ENCODE measurements at regions not wholly inside any gene's neighbourhood (a gene's known extent, or its start where the extent isn't known, plus 50 kb on each side); places are given as distances from the start of the nearest gene placed in this dataset.

- DNase-seq (ENCODE audit: insufficient read length, low spot score) (no peak), FAIRE-seq (no peak)
- TF ChIP-seq POLR2A (IDR thresholded peaks at IDR 0.05; ENCODE audit: low read depth, low read length), result no peak
- no peak for TF ChIP-seq SPI1 (IDR thresholded peaks at IDR 0.05; ENCODE audit: low read depth, low read length)
- TF ChIP-seq TAF1 (IDR thresholded peaks at IDR 0.05; ENCODE audit: low read depth, low read length), result no peak
- TF ChIP-seq POU2F2 (IDR thresholded peaks at IDR 0.05; ENCODE audit: low read depth, low read length), result no peak
- no peak for TF ChIP-seq PAX5 (IDR thresholded peaks at IDR 0.05; ENCODE audit: insufficient read depth, low read length, severe bottlenecking)
- no peak for TF ChIP-seq POLR2AphosphoS5 (IDR thresholded peaks at IDR 0.05; ENCODE audit: low read depth, low read length)
Observed at GRCh38 chr20:6831461-6831860, 64.0 kb downstream of the BMP2 start.

GRCh38 chr20:6832811-6833210, 65.3 kb downstream of the BMP2 start:
- DNase-seq (ENCODE audit: insufficient read length, low spot score), result no peak
- no peak for FAIRE-seq
- no peak for TF ChIP-seq POLR2A (IDR thresholded peaks at IDR 0.05; ENCODE audit: low read depth, low read length)
- no peak for TF ChIP-seq POLR2AphosphoS5 (IDR thresholded peaks at IDR 0.05; ENCODE audit: low read depth, low read length)

GRCh38 chr20:6835609-6836008, 68.1 kb downstream of the BMP2 start:
- no peak for FAIRE-seq
- TF ChIP-seq POU2F2 (IDR thresholded peaks at IDR 0.05; ENCODE audit: low read depth, low read length) (no peak), PAX5 (IDR thresholded peaks at IDR 0.05; ENCODE audit: insufficient read depth, low read length, severe bottlenecking) (no peak), POLR2AphosphoS5 (IDR thresholded peaks at IDR 0.05; ENCODE audit: low read depth, low read length) (no peak), SPI1 (IDR thresholded peaks at IDR 0.05; ENCODE audit: low read depth, low read length) (no peak), POLR2A (IDR thresholded peaks at IDR 0.05; ENCODE audit: low read depth, low read length) (no peak), TAF1 (IDR thresholded peaks at IDR 0.05; ENCODE audit: low read depth, low read length) (no peak)
- no peak for DNase-seq (ENCODE audit: insufficient read length, low spot score)

GRCh38 chr20:6836821-6837374, 69.4 kb downstream of the BMP2 start:
- TF ChIP-seq SPI1 (IDR thresholded peaks at IDR 0.05; ENCODE audit: low read depth, low read length), result no peak
- no peak for TF ChIP-seq PAX5 (IDR thresholded peaks at IDR 0.05; ENCODE audit: insufficient read depth, low read length, severe bottlenecking)
- no peak for TF ChIP-seq TAF1 (IDR thresholded peaks at IDR 0.05; ENCODE audit: low read depth, low read length)
- no peak for TF ChIP-seq POU2F2 (IDR thresholded peaks at IDR 0.05; ENCODE audit: low read depth, low read length)
- no peak for TF ChIP-seq POLR2AphosphoS5 (IDR thresholded peaks at IDR 0.05; ENCODE audit: low read depth, low read length)
- no peak for TF ChIP-seq POLR2A (IDR thresholded peaks at IDR 0.05; ENCODE audit: low read depth, low read length)
- FAIRE-seq (no peak), DNase-seq (ENCODE audit: insufficient read length, low spot score) (no peak)

- FAIRE-seq, result no peak
- TF ChIP-seq POLR2A (IDR thresholded peaks at IDR 0.05; ENCODE audit: low read depth, low read length), result no peak
- no peak for TF ChIP-seq TAF1 (IDR thresholded peaks at IDR 0.05; ENCODE audit: low read depth, low read length)
- no peak for TF ChIP-seq POLR2AphosphoS5 (IDR thresholded peaks at IDR 0.05; ENCODE audit: low read depth, low read length)
- no peak for TF ChIP-seq SPI1 (IDR thresholded peaks at IDR 0.05; ENCODE audit: low read depth, low read length)
- TF ChIP-seq PAX5 (IDR thresholded peaks at IDR 0.05; ENCODE audit: insufficient read depth, low read length, severe bottlenecking), result no peak
- no peak for TF ChIP-seq POU2F2 (IDR thresholded peaks at IDR 0.05; ENCODE audit: low read depth, low read length)
Observed at GRCh38 chr20:6837730-6838129, 70.2 kb downstream of the BMP2 start.

GRCh38 chr20:6838181-6838826, 70.8 kb downstream of the BMP2 start:
- FAIRE-seq (no peak), DNase-seq (ENCODE audit: insufficient read length, low spot score) (no peak)
- no peak for TF ChIP-seq POLR2A (IDR thresholded peaks at IDR 0.05; ENCODE audit: low read depth, low read length)
- no peak for TF ChIP-seq TAF1 (IDR thresholded peaks at IDR 0.05; ENCODE audit: low read depth, low read length)
- TF ChIP-seq PAX5 (IDR thresholded peaks at IDR 0.05; ENCODE audit: insufficient read depth, low read length, severe bottlenecking), result no peak
- no peak for TF ChIP-seq POU2F2 (IDR thresholded peaks at IDR 0.05; ENCODE audit: low read depth, low read length)
- TF ChIP-seq SPI1 (IDR thresholded peaks at IDR 0.05; ENCODE audit: low read depth, low read length), result no peak
- TF ChIP-seq POLR2AphosphoS5 (IDR thresholded peaks at IDR 0.05; ENCODE audit: low read depth, low read length), result no peak

More at GRCh38 chr20:6837730-6838129, 70.2 kb downstream of the BMP2 start:
- DNase-seq (ENCODE audit: insufficient read length, low spot score), result no peak

- no peak for DNase-seq (ENCODE audit: insufficient read length, low spot score)
- TF ChIP-seq TAF1 (IDR thresholded peaks at IDR 0.05; ENCODE audit: low read depth, low read length) (no peak), SPI1 (IDR thresholded peaks at IDR 0.05; ENCODE audit: low read depth, low read length) (no peak), POLR2AphosphoS5 (IDR thresholded peaks at IDR 0.05; ENCODE audit: low read depth, low read length) (no peak), PAX5 (IDR thresholded peaks at IDR 0.05; ENCODE audit: insufficient read depth, low read length, severe bottlenecking) (no peak)
- no peak for FAIRE-seq
Observed at GRCh38 chr20:6841128-6841527, 73.6 kb downstream of the BMP2 start.

GRCh38 chr20:6845141-6845540, 77.7 kb downstream of the BMP2 start:
- FAIRE-seq (no peak), DNase-seq (ENCODE audit: insufficient read length, low spot score) (no peak)
- no peak for TF ChIP-seq POLR2AphosphoS5 (IDR thresholded peaks at IDR 0.05; ENCODE audit: low read depth, low read length)
- no peak for TF ChIP-seq TAF1 (IDR thresholded peaks at IDR 0.05; ENCODE audit: low read depth, low read length)
- TF ChIP-seq SPI1 (IDR thresholded peaks at IDR 0.05; ENCODE audit: low read depth, low read length), result no peak
- TF ChIP-seq PAX5 (IDR thresholded peaks at IDR 0.05; ENCODE audit: insufficient read depth, low read length, severe bottlenecking), result no peak
- TF ChIP-seq POLR2A (IDR thresholded peaks at IDR 0.05; ENCODE audit: low read depth, low read length), result no peak
- TF ChIP-seq POU2F2 (IDR thresholded peaks at IDR 0.05; ENCODE audit: low read depth, low read length), result no peak

- DNase-seq (ENCODE audit: insufficient read length, low spot score) (no peak), FAIRE-seq (no peak)
- TF ChIP-seq POU2F2 (IDR thresholded peaks at IDR 0.05; ENCODE audit: low read depth, low read length) (no peak), POLR2AphosphoS5 (IDR thresholded peaks at IDR 0.05; ENCODE audit: low read depth, low read length) (no peak), POLR2A (IDR thresholded peaks at IDR 0.05; ENCODE audit: low read depth, low read length) (no peak), PAX5 (IDR thresholded peaks at IDR 0.05; ENCODE audit: insufficient read depth, low read length, severe bottlenecking) (no peak), TAF1 (IDR thresholded peaks at IDR 0.05; ENCODE audit: low read depth, low read length) (no peak), SPI1 (IDR thresholded peaks at IDR 0.05; ENCODE audit: low read depth, low read length) (no peak)
Observed at GRCh38 chr20:6848041-6848440, 80.6 kb downstream of the BMP2 start.

GRCh38 chr20:6848992-6849391, 81.5 kb downstream of the BMP2 start:
- DNase-seq (ENCODE audit: insufficient read length, low spot score) (no peak), FAIRE-seq (no peak)
- TF ChIP-seq SPI1 (IDR thresholded peaks at IDR 0.05; ENCODE audit: low read depth, low read length), result no peak
- no peak for TF ChIP-seq POU2F2 (IDR thresholded peaks at IDR 0.05; ENCODE audit: low read depth, low read length)
- TF ChIP-seq POLR2AphosphoS5 (IDR thresholded peaks at IDR 0.05; ENCODE audit: low read depth, low read length), result no peak

All from GM12891 (cell line).